Osteoblast (primary cell): ENCODE measurements at regions not wholly inside any gene's neighbourhood (a gene's known extent, or its start where the extent isn't known, plus 50 kb on each side); places are given as distances from the start of the nearest gene placed in this dataset.

Source experiments
- DNase-seq: peaks from one replicate; pipeline ENCODE4 v3.0.0; 2011; ENCODE audit warnings: low spot score, mixed read lengths; ENCODE audit not compliant: insufficient read length; ENCODE audit errors: missing footprints
- H2AFZ ChIP-seq: 2 replicates; pipeline ENCODE4 v1.6.0; 2011; ENCODE audit warnings: mild to moderate bottlenecking, low read length
- H3K27ac ChIP-seq: 2 replicates; pipeline ENCODE4 v1.5.1; 2011; ENCODE audit warnings: mild to moderate bottlenecking, low read depth, low read length, moderate library complexity
- H3K27me3 ChIP-seq: 2 replicates; pipeline ENCODE4 v1.6.0; 2012; ENCODE audit warnings: mild to moderate bottlenecking, control low read depth, inconsistent platforms, low read length, moderate library complexity; ENCODE audit not compliant: insufficient read depth
- H3K36me3 ChIP-seq: 2 replicates; pipeline ENCODE4 v1.5.1; 2011; ENCODE audit warnings: mild to moderate bottlenecking, low read length, control low read depth, moderate library complexity; ENCODE audit not compliant: insufficient read depth
- H3K4me1 ChIP-seq: 2 replicates; pipeline ENCODE4 v1.5.1; 2011; ENCODE audit warnings: mild to moderate bottlenecking, low read length, control low read depth, moderate library complexity; ENCODE audit not compliant: insufficient read depth
- H3K4me2 ChIP-seq: 2 replicates; pipeline ENCODE4 v1.6.0; 2011; ENCODE audit warnings: mild to moderate bottlenecking, low read length; ENCODE audit not compliant: insufficient read depth
- H3K4me3 ChIP-seq: fragments of 200-600 bp; sonication (generic); 3 replicates; pipeline ENCODE4 v1.5.1; 2012; ENCODE audit warnings: mild to moderate bottlenecking, low read length, inconsistent platforms; ENCODE audit not compliant: insufficient read depth
- H3K79me2 ChIP-seq: 2 replicates; pipeline ENCODE4 v1.6.0; 2012; ENCODE audit warnings: mild to moderate bottlenecking, low read length, control low read depth, inconsistent platforms; ENCODE audit not compliant: insufficient read depth
- H3K9me3 ChIP-seq: 2 replicates; pipeline ENCODE4 v1.5.1; 2011; ENCODE audit warnings: low read depth, low read length, control low read depth
- H4K20me1 ChIP-seq: 2 replicates; pipeline ENCODE4 v1.6.0; 2012; ENCODE audit warnings: mild to moderate bottlenecking, low read length, control low read depth; ENCODE audit not compliant: insufficient read depth
- TF ChIP-seq, protein P1 (sequence below): IDR thresholded peaks from 2 replicates; pipeline ENCODE4 v1.5.1; 2011; ENCODE audit warnings: mild to moderate bottlenecking, low read depth, low read length, moderate library complexity; ENCODE audit errors: extremely low read depth

DNA sequence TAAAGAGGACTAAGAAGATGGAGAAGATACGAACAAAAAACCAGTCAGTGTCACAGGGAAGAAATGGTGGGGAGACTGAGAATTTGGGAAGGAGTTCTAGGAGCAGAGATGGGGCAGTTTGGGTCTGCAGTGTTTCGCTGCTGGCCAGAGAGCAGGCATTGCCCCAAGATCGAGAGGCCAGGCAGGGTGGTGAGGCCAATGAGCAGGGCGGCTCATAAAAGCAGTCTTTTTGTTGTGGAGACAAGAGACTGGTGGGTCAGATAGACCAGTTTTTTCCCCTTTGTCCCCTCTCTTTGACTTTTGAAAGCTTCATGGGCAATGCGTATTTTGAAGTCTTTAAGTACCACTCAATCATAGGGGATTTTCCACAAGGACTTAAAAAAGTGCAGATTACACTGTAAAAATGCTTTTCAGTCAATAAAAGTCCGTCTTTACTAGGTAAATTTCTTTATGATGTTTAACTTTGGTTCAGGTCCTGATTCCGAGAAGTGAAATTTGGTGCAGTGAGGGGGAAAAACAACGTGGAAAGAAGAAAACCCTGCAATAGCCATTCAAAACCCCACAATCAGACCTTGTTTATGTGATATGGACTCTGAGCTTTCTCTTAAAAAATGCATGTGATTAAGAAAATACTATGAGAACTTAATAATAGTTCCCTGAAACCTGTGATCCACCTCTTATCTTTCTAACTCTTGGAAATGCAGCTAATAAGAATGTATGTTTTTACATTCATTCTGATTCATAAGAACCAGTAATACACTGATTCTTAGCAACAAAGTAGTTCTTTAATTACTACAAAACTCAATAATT is 338.9 kb downstream of the KLF5 start:
- H3K27me3 ChIP-seq = no peaks in the 10 kb centered on the region
- TF ChIP-seq, protein P1, sequence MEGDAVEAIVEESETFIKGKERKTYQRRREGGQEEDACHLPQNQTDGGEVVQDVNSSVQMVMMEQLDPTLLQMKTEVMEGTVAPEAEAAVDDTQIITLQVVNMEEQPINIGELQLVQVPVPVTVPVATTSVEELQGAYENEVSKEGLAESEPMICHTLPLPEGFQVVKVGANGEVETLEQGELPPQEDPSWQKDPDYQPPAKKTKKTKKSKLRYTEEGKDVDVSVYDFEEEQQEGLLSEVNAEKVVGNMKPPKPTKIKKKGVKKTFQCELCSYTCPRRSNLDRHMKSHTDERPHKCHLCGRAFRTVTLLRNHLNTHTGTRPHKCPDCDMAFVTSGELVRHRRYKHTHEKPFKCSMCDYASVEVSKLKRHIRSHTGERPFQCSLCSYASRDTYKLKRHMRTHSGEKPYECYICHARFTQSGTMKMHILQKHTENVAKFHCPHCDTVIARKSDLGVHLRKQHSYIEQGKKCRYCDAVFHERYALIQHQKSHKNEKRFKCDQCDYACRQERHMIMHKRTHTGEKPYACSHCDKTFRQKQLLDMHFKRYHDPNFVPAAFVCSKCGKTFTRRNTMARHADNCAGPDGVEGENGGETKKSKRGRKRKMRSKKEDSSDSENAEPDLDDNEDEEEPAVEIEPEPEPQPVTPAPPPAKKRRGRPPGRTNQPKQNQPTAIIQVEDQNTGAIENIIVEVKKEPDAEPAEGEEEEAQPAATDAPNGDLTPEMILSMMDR = no peak

DNA sequence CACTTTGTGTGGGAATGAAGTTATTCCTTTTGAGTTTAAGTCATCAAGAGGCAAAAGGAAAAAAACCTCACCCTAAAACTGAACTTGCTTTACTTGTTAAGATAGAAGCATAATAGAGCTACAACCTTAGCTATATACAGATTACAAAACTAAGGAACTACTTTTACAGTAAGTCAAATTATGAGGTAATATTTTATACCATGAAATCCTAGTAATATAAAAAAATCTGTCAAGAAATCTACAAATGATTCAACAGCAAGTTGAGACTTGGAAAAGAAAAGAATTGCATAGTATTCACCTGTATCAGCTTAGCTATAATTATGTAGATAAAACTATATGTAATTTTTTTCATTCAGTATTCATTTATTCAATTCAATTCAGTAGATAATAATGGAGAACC is 335.3 kb downstream of the KLF5 start:
- Histone ChIP-seq H2AFZ (no peak overlapping the region), H3K4me2 (no peak overlapping the region), H3K27me3 (no peaks in the 10 kb centered on the region), H4K20me1 (no peaks in the 10 kb centered on the region), H3K79me2 (no peaks in the 10 kb centered on the region), H3K4me1 (no peaks in the 10 kb centered on the region), H3K27ac (no peak overlapping the region), H3K36me3 (no peaks in the 10 kb centered on the region), H3K4me3 (no peak overlapping the region), H3K9me3 (no peaks in the 10 kb centered on the region)
- TF ChIP-seq, protein P1 = no peak
- no peak for DNase-seq

More for the DNA sequence above, 338.9 kb downstream of the KLF5 start:
- Histone ChIP-seq H3K4me2 (no peak overlapping the region), H3K4me1 (no peaks in the 10 kb centered on the region), H3K9me3 (no peaks in the 10 kb centered on the region), H3K79me2 (no peaks in the 10 kb centered on the region), H3K4me3 (no peak overlapping the region), H3K36me3 (no peaks in the 10 kb centered on the region), H3K27ac (no peak overlapping the region), H4K20me1 (no peaks in the 10 kb centered on the region), H2AFZ (no peak overlapping the region)
- no peak for DNase-seq

DNA sequence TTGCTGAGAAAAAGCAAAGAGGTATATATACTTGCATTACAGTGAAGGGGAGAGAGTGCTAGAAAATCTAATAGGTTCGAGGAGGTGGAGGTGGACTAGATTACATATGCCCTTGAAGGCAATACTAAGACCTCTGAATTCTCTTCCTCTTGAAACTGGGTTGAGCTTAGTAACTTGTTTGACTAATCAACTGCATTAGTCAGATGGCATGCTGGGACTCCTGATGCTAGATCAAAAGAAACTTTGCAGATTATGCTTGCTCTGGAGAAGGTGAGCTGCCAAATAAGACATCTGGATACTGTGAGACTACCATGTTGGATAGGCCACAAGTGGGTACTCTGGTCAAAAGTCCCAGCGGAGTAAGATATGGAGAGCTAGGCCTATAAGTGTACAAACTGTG is 331.3 kb downstream of the KLF5 start:
- H2AFZ ChIP-seq = no peak overlapping the region
- H3K9me3 ChIP-seq = no peaks in the 10 kb centered on the region
- no peaks in the 10 kb centered on the region for H4K20me1 ChIP-seq
- H3K4me1 ChIP-seq = no peaks in the 10 kb centered on the region
- no peak overlapping the region for H3K4me2 ChIP-seq
- no peak for DNase-seq
- no peaks in the 10 kb centered on the region for H3K36me3 ChIP-seq
- H3K4me3 ChIP-seq = no peak overlapping the region
- no peak overlapping the region for H3K27ac ChIP-seq
- no peaks in the 10 kb centered on the region for H3K79me2 ChIP-seq
- no peaks in the 10 kb centered on the region for H3K27me3 ChIP-seq
- TF ChIP-seq, protein P1 = no peak

DNA sequence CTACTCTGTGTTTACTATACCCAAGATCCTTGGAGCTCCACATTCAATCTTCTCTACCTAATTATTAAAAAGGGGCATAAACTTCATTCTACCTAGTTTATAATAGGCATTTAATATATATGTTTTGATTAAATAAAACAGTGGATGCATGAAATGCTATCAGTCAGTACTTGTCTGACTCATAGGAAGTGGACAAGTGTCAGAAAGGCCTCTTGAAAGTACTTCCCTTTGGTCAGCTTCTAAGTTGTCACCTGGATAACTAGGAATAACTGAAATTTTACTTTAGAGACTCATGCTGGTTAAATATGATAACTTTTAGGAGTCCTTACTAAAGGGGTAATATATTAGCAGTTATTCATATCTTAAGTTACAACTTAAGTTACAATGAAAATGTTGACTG is 329.8 kb downstream of the KLF5 start:
- no peak overlapping the region for H2AFZ ChIP-seq
- no peaks in the 10 kb centered on the region for H3K79me2 ChIP-seq
- no peaks in the 10 kb centered on the region for H3K9me3 ChIP-seq
- H3K4me2 ChIP-seq = no peak overlapping the region
- no peaks in the 10 kb centered on the region for H3K36me3 ChIP-seq
- no peak overlapping the region for H3K4me3 ChIP-seq
- H3K4me1 ChIP-seq = no peaks in the 10 kb centered on the region
- TF ChIP-seq, protein P1 = no peak
- no peaks in the 10 kb centered on the region for H3K27me3 ChIP-seq
- no peak for DNase-seq
- H4K20me1 ChIP-seq = no peaks in the 10 kb centered on the region
- no peak overlapping the region for H3K27ac ChIP-seq
